ENCODE measurements at regions not wholly inside any gene's neighbourhood (a gene's known extent, or its start where the extent isn't known, plus 50 kb on each side); places are given as distances from the start of the nearest gene placed in this dataset.
A peak's percentile ranks its signal among the peaks of the same experiment; 100 is the strongest.

DNA sequence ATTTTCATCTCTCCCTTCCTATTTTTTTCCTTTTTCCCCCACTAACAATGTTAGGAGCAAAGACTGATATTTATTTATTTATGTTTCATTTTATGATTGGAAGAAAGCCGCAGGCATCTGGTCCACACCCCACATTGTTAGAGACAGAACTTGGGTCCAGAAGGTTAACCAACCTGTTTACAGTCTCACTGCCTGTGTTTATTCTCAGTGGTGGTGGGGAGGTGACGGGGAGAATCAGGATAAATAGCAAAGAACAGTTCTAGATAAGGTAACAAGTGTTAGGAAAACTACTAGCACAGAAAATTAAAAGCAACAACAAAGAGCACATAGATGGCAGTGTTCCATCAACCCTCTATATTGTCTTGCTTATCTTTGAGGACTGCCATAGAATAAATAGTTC lies 301.7 kb upstream of the DIPK2B start:
- Histone ChIP-seq H3K36me3 (no peaks in the 10 kb centered on the region), H3K9me3 (no peaks in the 10 kb centered on the region), H3K27ac (no peak overlapping the region), H3K4me1 (peaks cover 19% of the 10 kb centered on the region), H3K4me3 (no peak overlapping the region), H3K27me3 (no peaks in the 10 kb centered on the region)
- intact Hi-C loops (cut with DNase I) = no loop called here
- TF ChIP-seq, protein P1, sequence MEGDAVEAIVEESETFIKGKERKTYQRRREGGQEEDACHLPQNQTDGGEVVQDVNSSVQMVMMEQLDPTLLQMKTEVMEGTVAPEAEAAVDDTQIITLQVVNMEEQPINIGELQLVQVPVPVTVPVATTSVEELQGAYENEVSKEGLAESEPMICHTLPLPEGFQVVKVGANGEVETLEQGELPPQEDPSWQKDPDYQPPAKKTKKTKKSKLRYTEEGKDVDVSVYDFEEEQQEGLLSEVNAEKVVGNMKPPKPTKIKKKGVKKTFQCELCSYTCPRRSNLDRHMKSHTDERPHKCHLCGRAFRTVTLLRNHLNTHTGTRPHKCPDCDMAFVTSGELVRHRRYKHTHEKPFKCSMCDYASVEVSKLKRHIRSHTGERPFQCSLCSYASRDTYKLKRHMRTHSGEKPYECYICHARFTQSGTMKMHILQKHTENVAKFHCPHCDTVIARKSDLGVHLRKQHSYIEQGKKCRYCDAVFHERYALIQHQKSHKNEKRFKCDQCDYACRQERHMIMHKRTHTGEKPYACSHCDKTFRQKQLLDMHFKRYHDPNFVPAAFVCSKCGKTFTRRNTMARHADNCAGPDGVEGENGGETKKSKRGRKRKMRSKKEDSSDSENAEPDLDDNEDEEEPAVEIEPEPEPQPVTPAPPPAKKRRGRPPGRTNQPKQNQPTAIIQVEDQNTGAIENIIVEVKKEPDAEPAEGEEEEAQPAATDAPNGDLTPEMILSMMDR (IDR thresholded peaks at IDR 0.05) = no peak
- TF ChIP-seq POLR2AphosphoS5 (IDR thresholded peaks at IDR 0.05; ENCODE audit: insufficient read depth in 1 of 2, low read depth in 1 of 2) = no peak
- TF ChIP-seq POLR2A (IDR thresholded peaks at IDR 0.05) = no peak
- DNase-seq (ENCODE audit: extremely low spot score in 2 of 2) = no peak

DNA sequence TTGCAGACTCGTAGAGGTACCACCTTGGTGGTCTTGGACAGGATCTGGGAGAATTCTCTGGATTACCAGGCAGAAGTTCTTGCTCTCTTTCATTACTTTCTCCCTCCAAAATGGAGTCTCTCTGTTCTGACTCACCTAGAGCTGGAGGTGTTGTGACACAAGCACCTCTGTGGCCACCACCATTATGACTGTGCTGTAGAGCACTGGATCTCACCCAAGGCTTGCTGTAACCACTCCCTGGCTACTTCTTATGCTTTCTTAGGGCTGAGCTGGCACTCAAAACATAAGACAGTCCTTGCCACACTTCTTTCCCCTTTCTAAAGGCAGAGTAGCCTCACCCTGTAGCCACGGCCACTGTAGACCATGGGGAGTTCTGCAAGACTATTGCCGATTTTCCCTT lies 296.6 kb upstream of the DIPK2B start:
- intact Hi-C loops (cut with DNase I) = no loop called here
- no peaks in the 10 kb centered on the region for H3K27me3 ChIP-seq
- no peak for DNase-seq (ENCODE audit: extremely low spot score in 2 of 2)

DNA sequence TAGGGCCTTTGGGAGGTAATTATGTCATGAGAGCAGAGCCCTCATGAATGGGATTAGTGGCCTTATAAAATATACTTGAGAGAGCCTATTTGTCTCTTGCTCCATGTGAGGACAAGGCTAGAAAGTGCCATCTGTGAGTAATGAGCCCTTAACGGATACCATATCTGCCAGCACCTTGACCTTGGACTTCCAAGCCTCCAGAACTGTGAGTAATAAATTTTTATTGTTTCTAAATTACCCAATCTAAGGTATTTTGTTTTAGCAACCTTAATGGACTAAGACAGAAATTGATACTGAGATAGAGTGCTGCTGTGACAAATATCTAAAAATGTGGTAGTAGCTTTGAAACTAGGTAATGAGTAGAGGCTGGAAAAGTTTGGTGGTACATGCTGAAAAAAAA lies 285.0 kb upstream of the DIPK2B start:
- no peak for DNase-seq (ENCODE audit: extremely low spot score in 2 of 2)
- no peak overlapping the region for H3K4me3 ChIP-seq
- TF ChIP-seq POLR2A (IDR thresholded peaks at IDR 0.05) = no peak
- TF ChIP-seq, protein P1 (IDR thresholded peaks at IDR 0.05) = no peak
- H3K9me3 ChIP-seq = no peaks in the 10 kb centered on the region
- intact Hi-C loops (cut with DNase I) = no loop called here
- no peak overlapping the region for H3K27ac ChIP-seq
- H3K4me1 ChIP-seq = no peaks in the 10 kb centered on the region
- H3K27me3 ChIP-seq = no peaks in the 10 kb centered on the region
- no peaks in the 10 kb centered on the region for H3K36me3 ChIP-seq

More for the DNA sequence above, 296.6 kb upstream of the DIPK2B start:
- Histone ChIP-seq H3K4me1 (no peaks in the 10 kb centered on the region), H3K9me3 (peaks cover 4% of the 10 kb centered on the region), H3K27ac (no peak overlapping the region), H3K36me3 (no peaks in the 10 kb centered on the region), H3K4me3 (no peak overlapping the region)
- TF ChIP-seq, protein P1 (IDR thresholded peaks at IDR 0.05) = no peak
- TF ChIP-seq POLR2AphosphoS5 (IDR thresholded peaks at IDR 0.05; ENCODE audit: insufficient read depth in 1 of 2, low read depth in 1 of 2) = no peak
- no peak for TF ChIP-seq POLR2A (IDR thresholded peaks at IDR 0.05)

DNA sequence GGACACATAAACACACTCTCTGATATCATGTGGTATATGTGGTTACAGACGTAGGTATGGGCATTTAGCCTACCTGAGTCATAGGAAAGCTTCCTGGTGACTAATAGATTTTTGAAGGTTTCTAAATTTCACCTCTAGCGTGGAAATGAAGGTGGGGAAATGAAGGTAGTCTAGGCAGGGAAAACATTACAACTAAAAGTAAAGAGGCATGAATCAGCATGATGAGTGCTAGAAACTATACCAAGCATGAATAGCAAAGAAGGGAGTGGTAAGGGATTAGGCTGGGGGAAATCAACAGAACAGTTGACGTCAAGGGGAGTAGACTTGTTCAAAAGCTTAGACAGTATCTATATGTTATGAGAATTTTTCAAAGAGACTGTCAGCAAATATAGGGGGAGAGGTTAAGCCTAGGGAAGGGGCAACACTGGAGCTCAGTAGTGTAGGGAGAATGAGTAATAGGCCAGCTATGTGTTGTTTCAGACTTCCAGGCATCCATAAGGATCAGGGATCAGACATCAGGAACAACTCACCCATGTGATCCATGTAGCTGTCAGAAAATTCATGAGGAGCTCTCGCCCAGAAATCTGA lies 279.3 kb upstream of the DIPK2B start:
- Histone ChIP-seq H3K27ac (peak overlapping the region; percentile 37), H3K4me1 (peaks cover 8% of the 10 kb centered on the region), H3K9me3 (no peaks in the 10 kb centered on the region), H3K36me3 (no peaks in the 10 kb centered on the region), H3K27me3 (no peaks in the 10 kb centered on the region), H3K4me3 (no peak overlapping the region)
- DNase-seq (ENCODE audit: extremely low spot score in 2 of 2) = no peak
- intact Hi-C loops (cut with DNase I) = no loop called here
- peak in 1 of 2 donors; percentile 25 for TF ChIP-seq POLR2AphosphoS5 (IDR thresholded peaks at IDR 0.05; ENCODE audit: insufficient read depth in 1 of 2, low read depth in 1 of 2)
- no peak for TF ChIP-seq POLR2A (IDR thresholded peaks at IDR 0.05)

DNA sequence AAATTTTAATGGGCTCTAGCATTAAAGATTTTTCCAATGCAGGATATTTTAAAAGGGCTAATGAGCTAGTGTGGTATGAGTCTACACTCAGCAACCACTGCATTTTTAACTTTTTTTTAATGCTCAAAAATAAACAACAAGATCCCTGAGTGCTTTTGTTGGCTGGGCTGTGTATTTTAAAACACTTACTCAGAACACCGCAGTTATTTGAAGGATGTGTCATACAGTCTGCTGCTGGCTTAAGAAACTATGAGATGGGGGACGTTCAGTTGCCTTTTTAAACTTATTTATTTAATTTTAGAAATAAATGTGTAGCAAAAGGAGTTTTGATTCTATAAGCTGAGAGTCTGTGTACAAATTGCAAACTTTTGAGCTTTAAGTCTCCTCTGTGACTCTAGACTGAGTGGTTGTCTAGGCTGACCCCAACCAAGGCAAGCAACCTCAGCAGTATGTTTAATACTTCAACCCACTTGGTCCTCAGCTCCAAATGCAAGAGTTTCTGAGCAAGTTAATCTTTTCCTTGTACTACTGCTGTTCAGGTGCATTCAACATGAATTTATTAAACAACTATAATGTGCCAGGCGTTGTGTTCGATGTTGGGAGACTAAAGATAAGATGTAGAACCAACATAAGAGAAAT lies 278.6 kb upstream of the DIPK2B start:
- no peaks in the 10 kb centered on the region for H3K36me3 ChIP-seq
- H3K4me1 ChIP-seq = peaks cover 8% of the 10 kb centered on the region
- H3K27me3 ChIP-seq = no peaks in the 10 kb centered on the region
- intact Hi-C loops (cut with DNase I) = no loop called here
- no peaks in the 10 kb centered on the region for H3K9me3 ChIP-seq
- H3K27ac ChIP-seq = peak overlapping the region; percentile 37
- DNase-seq (ENCODE audit: extremely low spot score in 2 of 2) = no peak
- H3K4me3 ChIP-seq = no peak overlapping the region
- TF ChIP-seq, protein P1 (IDR thresholded peaks at IDR 0.05) = no peak
- TF ChIP-seq POLR2AphosphoS5 (IDR thresholded peaks at IDR 0.05; ENCODE audit: insufficient read depth in 1 of 2, low read depth in 1 of 2) (no peak), POLR2A (IDR thresholded peaks at IDR 0.05) (no peak)
